ENCODE measurements at regions not wholly inside any gene's neighbourhood (a gene's known extent, or its start where the extent isn't known, plus 50 kb on each side); places are given as distances from the start of the nearest gene placed in this dataset.

DNA sequence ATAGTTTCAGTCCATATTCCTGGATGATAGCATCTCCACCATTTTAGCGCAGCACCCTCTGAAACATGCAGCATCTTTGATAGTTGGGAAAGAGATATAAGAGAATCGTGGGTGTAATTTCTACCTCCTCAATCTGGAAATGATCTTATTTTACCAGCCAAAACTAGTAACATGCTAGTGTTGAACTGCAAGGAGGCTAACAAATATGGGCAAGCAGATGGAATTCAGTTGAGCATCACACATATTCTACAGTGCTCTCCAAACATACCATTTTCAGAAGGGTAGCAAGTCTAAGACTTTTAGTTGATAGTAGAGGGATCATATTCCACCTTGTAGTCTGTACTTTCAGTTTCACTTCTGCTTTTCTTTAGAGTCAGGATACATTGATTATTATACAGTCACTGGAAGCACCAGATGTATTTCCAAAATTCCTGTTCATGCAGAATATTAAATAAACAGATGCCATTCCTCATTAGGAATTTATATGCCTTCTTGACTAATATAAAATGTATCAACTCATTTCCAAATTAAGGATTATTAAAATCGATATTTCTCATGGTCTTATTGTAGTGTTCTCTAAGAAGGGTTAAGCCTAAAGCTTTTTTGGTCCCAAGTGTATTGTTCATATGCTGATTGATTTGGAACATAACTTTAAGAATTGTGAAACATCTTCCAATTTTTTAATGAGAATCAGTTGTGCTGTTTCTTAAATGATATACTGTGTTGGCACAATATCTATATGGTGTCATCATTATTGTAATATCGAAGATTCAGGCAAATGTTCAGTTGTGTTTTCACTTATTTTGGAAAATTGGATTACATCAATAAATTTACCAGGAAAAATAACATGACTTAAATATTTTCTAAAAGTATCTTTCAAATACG is 362.0 kb downstream of the CENPW start:
- TF ChIP-seq, protein P1, sequence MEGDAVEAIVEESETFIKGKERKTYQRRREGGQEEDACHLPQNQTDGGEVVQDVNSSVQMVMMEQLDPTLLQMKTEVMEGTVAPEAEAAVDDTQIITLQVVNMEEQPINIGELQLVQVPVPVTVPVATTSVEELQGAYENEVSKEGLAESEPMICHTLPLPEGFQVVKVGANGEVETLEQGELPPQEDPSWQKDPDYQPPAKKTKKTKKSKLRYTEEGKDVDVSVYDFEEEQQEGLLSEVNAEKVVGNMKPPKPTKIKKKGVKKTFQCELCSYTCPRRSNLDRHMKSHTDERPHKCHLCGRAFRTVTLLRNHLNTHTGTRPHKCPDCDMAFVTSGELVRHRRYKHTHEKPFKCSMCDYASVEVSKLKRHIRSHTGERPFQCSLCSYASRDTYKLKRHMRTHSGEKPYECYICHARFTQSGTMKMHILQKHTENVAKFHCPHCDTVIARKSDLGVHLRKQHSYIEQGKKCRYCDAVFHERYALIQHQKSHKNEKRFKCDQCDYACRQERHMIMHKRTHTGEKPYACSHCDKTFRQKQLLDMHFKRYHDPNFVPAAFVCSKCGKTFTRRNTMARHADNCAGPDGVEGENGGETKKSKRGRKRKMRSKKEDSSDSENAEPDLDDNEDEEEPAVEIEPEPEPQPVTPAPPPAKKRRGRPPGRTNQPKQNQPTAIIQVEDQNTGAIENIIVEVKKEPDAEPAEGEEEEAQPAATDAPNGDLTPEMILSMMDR (IDR thresholded peaks at IDR 0.05; ENCODE audit: low read length): no peak
- TF ChIP-seq EZH2 (optimal IDR thresholded peaks at IDR 0.05; ENCODE audit: low read depth, low read length): no peak
- TF ChIP-seq EZH2phosphoT487 (IDR thresholded peaks at IDR 0.05; ENCODE audit: low read length): no peak
